Type B pancreatic cell (in vitro differentiated cells): ENCODE measurements at regions not wholly inside any gene's neighbourhood (a gene's known extent, or its start where the extent isn't known, plus 50 kb on each side); places are given as distances from the start of the nearest gene placed in this dataset.

ENCODE experiments used
- DNase-seq: peaks from one replicate; pipeline ENCODE4 v3.0.0; 2021; ENCODE audit warnings: mixed read lengths; ENCODE audit not compliant: unreplicated experiment; ENCODE audit errors: extremely low spot score
- H3K27ac Mint-ChIP-seq: 2 replicates; pipeline ENCODE4 v1.8.0; 2021; ENCODE audit warnings: mild to moderate bottlenecking, mixed read lengths
- H3K27me3 Mint-ChIP-seq: 2 replicates; pipeline ENCODE4 v1.8.0; 2021; ENCODE audit warnings: mixed read lengths
- H3K36me3 Mint-ChIP-seq: 2 replicates; pipeline ENCODE4 v1.8.0; 2021; ENCODE audit warnings: mixed read lengths
- H3K4me1 Mint-ChIP-seq: one replicate; pipeline ENCODE4 v1.8.0; 2021; ENCODE audit warnings: mixed read lengths; ENCODE audit not compliant: unreplicated experiment
- H3K4me3 Mint-ChIP-seq: 2 replicates; pipeline ENCODE4 v1.8.0; 2021; ENCODE audit warnings: mild to moderate bottlenecking, mixed read lengths
- H3K9me3 Mint-ChIP-seq: 2 replicates; pipeline ENCODE4 v1.8.0; 2021; ENCODE audit warnings: mixed read lengths
- CTCF ChIP-seq: fragments of 200-600 bp; sonication (generic); conservative IDR thresholded peaks from 2 replicates; pipeline ENCODE4 v1.5.0; 2021; ENCODE audit warnings: antibody characterized with exemption, mild to moderate bottlenecking

DNA sequence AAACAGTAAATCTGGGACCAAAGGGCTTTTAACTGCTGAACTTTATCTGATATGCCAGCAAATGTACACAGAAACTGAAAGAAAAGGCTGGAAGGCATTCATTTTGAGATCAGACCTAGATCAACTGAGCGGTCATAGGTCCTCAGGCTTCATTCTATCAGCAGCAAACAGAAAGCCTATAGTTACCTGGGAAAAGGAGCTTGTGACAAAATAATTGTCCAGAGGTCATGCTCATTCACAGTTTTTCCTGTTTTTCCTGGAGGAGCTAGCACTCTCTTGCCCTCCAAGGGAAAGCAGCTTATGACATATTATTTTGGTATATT, 320.2 kb downstream of the AHR start:
- DNase-seq = no peak

GRCh38 chr7:17619196-17619818, 320.9 kb downstream of the AHR start:
- peak overlapping the region; percentile 67 for H3K27ac Mint-ChIP-seq
- peaks cover 11% of the 10 kb centered on the region for H3K4me1 Mint-ChIP-seq
- no peak for TF ChIP-seq CTCF
- H3K9me3 Mint-ChIP-seq = no peaks in the 10 kb centered on the region
- no peak for DNase-seq
- no peaks in the 10 kb centered on the region for H3K36me3 Mint-ChIP-seq
- H3K27me3 Mint-ChIP-seq = no peaks in the 10 kb centered on the region
- H3K4me3 Mint-ChIP-seq = no peak overlapping the region

More for the DNA sequence above, 320.2 kb downstream of the AHR start:
- no peaks in the 10 kb centered on the region for H3K27me3 Mint-ChIP-seq
- H3K4me3 Mint-ChIP-seq = peak overlapping the region; percentile 64
- H3K36me3 Mint-ChIP-seq = no peaks in the 10 kb centered on the region
- H3K9me3 Mint-ChIP-seq = no peaks in the 10 kb centered on the region
- TF ChIP-seq CTCF = no peak
- peak overlapping the region; percentile 67 for H3K27ac Mint-ChIP-seq
- H3K4me1 Mint-ChIP-seq = peaks cover 11% of the 10 kb centered on the region

GRCh38 chr7:17620566-17620965, 319.7 kb downstream of the SNX13 start:
- TF ChIP-seq CTCF = no peak
- no peaks in the 10 kb centered on the region for H3K36me3 Mint-ChIP-seq

GRCh38 chr7:17622451-17622850, 317.8 kb downstream of the SNX13 start:
- H3K27me3 Mint-ChIP-seq = no peaks in the 10 kb centered on the region
- no peaks in the 10 kb centered on the region for H3K9me3 Mint-ChIP-seq
- no peak for DNase-seq
- H3K4me1 Mint-ChIP-seq = peaks cover 10% of the 10 kb centered on the region
- no peak for TF ChIP-seq CTCF
- H3K4me3 Mint-ChIP-seq = no peak overlapping the region
- H3K27ac Mint-ChIP-seq = no peak overlapping the region
- no peaks in the 10 kb centered on the region for H3K36me3 Mint-ChIP-seq

More at GRCh38 chr7:17620566-17620965, 319.7 kb downstream of the SNX13 start:
- H3K4me3 Mint-ChIP-seq = no peak overlapping the region
- peaks cover 11% of the 10 kb centered on the region for H3K4me1 Mint-ChIP-seq
- DNase-seq = no peak
- no peaks in the 10 kb centered on the region for H3K27me3 Mint-ChIP-seq
- H3K27ac Mint-ChIP-seq = no peak overlapping the region
- no peaks in the 10 kb centered on the region for H3K9me3 Mint-ChIP-seq

DNA sequence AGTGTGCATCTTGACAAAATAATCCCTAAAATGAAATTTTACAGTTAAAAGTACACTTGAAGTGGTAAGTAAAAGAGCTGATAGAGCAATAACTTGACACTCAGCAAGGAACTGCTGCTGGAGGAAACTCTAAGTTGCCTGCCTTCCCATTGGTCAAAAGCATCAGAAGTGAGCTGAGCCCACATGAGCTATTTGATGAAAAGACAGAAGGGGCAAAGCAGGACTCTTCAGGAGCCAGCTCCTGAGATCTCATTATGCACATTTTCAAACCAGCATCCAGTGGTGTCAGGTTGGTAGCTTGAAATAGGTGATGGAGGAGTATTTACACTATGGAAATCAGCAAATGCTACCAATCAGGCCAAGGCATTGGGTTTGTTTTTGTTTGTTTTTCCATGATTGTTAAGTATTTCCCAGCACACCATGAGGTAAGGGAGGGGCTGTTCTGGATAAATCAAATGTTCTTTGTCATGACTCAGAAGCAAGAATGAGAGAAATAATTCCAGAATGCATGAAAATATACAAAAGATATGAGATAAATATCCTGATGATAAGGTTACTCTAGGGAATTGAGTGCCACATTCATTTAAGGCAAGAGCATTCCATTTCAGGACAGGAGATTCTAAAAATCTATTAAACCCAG, 316.6 kb downstream of the SNX13 start:
- no peak overlapping the region for H3K27ac Mint-ChIP-seq
- H3K4me3 Mint-ChIP-seq = no peak overlapping the region
- no peak for TF ChIP-seq CTCF
- H3K27me3 Mint-ChIP-seq = no peaks in the 10 kb centered on the region
- no peaks in the 10 kb centered on the region for H3K9me3 Mint-ChIP-seq
- DNase-seq = no peak
- no peaks in the 10 kb centered on the region for H3K36me3 Mint-ChIP-seq
- H3K4me1 Mint-ChIP-seq = no peaks in the 10 kb centered on the region
